HG03175 (cell line): ENCODE measurements at regions not wholly inside any gene's neighbourhood (a gene's known extent, or its start where the extent isn't known, plus 50 kb on each side); places are given as distances from the start of the nearest gene placed in this dataset.
"Not testable (repeated sequence)": the region's sequence is repeated elsewhere in the genome, so short reads cannot be mapped to it uniquely, and the experiment has no call there.

Experiments
- ATAC-seq: cut with Tn5 transposase; IDR thresholded peaks from one replicate; pipeline ENCODE4 v1.9.1; 2021; ENCODE audit warnings: mild to moderate bottlenecking, moderate library complexity; ENCODE audit not compliant: unreplicated experiment

DNA sequence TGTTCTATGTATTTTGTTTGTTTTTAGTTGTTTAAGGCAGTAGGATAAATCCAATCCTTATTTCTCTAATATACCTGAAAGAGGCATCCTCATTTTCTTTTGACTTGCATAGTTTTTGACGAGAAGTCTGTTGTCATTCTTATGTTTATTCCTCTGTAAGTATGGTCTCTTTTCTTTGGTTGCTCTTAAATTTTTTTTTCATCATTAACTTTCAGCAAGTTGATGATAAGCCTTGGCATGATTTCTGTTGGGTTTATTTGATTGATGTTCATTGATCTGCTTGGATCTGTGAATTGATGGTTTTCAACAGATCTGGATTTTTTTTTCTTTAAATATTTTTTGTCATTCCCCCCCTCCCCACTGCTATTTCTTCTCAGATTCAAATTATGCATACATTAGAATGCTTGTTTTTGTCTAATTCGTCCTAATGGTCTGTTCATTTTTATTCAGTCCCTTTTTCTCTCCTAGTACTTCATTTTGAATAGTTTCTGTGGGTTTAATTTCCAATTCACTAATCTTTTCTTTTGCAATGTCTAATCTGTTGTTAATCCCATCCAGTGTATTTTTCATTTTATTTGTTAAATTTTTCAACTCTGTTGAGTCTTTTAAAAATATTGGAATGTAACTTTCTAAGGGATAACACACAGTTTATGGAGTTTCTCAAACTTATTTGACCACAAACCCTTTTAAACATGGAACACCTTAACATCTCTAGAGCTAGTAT is 495.9 kb downstream of the CSNK1G3 start:
- no peak for ATAC-seq

DNA sequence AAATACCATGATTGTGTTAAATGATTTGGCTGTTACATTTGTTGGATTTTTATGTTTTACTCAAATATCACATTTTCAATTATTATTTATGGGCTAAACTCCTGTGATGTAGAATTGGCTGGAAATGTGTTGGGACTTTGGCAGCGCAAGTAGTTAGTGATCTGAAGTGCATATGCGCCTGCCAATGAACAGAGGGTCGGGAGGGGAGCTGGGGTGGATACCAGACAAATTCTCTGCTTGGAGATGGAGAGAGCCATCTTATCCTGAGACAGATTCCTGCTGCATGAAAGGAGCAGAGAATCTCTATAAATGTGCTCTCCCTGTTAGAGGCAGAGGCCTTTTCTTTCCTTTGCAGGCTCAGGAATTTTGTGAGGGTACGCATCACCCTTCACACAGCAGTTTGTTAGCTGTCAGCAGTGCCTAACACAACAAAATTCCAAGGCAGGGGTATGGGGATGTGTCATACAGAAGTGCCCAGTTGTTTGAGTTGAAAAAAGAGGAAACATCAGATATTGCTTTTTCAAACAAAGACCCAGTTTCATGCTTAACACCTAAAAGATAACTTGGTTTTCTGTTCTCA is 489.1 kb downstream of the CSNK1G3 start:
- ATAC-seq, result no peak

DNA sequence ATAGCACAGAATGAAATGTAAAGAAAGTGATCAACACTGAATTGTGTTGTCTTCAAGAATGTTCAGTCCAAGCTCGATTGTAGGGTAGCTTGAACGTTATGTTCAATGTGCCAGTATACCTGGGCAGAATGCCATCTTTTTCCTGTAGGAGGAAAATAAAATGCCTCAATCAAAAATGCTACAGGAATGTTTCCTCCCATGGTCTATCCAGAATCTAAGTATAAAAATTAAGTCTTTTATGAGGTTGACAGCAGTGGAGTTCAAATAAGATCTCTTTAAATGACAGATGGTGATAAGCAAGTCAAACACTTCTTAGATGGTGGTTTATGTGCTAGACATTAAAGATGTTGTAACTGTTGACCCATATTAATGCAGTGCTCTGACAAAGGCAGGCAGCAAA is 488.6 kb downstream of the CSNK1G3 start:
- ATAC-seq, result no peak

DNA sequence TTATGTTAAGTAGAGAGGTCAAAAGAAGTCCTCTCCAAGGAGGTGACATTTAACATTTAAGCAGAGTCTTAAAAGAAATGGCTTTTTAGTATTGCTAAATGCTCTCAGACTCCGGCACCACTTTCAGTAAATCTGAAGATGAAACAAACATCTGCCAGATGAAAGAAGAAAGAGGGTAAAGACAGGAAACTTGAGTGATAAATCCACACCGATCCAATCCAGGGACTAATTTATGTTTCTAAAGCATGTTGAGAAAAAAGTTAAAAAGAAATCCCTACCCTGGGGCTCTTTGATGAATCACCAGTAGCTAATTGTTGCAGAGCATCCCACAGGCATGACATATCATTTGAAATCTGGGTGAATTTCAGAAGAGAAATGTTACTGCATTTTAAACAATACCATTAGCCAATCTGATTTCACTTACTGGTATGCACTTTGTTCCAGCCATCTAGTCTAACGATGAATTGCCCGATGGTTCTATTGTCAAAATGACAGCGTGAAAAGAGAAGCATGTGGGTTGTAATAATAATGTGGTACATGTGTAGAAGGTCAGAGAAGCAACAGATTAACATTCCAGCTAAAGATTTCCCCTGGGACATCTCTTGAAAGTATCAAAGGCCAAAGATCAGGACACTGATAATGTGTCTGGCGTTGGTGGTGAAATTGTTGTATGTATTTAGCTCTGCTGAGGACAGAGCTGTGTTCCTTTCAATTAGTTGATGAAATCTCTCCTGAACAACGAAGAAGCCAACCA is 485.7 kb downstream of the CSNK1G3 start:
- ATAC-seq, result no peak

DNA sequence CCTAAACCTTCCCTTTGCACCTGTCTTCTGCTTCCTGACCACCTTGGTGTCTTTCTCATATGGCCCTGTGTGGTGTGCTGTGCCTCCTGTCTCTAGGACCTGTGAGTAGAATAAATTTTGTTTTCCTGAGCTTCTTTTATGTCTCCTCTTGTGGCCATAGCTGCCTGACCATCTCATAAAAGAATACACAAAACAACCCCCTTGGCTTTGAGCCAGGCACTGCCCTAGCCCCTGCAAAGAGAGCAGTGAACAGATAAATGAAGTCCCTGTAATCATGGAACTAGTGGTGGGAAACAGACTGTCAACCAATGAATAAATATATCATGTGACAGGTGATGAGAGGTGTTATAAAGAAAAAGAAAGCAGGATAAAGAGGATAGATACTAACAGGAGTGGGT is 485.1 kb downstream of the CSNK1G3 start:
- ATAC-seq, result no peak

DNA sequence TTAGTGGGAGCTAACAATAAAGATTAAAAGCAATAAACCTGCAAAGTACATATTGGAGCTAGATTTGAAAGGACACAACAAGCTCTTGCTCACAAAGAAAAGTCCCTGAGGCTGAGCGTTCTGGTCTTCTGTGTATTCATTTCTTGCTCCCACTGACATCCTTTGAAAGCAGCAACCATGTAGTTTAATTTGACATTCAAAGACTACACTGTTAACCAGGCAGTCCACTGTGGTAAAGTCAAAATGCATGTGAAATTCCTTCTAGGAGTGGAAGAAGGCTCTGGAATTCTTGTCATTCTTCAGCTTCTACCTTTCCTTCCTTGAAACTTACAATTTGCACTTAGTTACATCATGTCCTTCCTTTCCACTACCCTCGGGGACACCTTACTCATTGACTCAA is 480.7 kb downstream of the CSNK1G3 start:
- no peak for ATAC-seq

DNA sequence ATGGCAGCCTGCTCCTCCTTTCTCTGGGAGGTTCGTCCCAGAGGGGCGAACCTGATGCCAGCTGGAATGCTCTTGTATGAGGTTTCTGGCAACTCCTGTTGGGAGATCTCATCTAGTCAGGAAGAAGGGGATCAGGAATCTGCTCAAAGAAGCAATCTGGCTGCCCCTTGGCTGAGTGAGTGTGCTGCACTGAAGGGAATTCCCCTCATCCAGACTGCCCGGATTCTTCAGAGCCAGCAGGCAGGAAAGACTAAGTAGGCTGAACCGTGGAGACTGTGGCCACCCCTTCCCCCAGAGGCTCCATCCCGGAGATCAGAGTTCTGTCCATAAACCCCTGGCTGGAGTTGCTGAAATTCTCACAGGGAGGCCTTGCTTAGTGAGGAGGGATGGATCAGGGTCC is 476.0 kb downstream of the CSNK1G3 start:
- ATAC-seq, result no peak

DNA sequence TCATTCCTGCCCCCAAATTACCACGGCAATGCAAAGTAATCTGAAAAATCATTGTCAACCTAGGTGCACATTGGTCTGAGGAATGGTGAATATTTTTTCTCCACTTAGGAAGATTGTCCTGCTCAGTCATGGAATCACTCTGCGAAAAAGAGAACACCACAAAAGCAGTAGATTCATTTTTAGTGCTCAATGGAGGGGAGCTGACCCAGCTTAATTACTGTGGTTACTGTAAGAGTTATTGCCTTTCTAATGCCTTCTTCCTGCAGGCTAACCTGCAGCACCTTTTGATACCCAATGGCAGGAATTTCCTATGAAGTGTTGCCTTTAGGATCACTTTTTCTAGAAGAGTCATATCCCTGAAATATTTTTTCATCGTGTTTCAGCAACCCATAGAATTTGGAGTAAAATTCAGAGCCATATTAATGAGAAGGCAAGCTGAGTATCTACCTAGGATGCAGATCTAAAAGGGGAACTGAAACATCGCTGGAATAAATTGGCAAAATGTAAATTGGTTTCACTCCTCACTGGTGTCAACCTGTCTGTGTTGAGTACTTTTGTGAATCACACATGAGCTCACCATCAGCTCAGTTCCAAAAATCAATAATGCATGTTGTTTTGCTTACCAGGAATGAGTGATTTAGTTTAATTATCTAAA is 464.5 kb downstream of the CSNK1G3 start:
- ATAC-seq, result peak; percentile 86

DNA sequence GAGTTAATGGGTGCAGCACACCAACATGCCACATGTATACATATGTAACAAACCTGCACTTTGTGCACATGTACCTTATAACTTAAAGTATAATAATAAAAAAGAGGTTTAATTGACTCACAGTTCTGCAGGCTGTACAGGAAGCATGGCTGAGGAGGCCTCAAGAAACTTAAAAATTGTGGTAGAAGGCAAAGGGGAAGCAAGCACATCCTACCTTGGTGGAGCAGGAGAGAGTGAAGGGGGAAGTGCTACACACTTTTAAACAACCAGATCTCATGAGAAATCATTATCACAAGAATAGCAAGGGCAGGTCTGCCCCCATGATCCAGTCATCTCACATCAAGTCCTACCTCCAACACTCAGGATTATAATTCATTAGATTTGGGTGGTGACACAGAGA is 463.5 kb downstream of the CSNK1G3 start:
- ATAC-seq, result not testable (repeated sequence)

DNA sequence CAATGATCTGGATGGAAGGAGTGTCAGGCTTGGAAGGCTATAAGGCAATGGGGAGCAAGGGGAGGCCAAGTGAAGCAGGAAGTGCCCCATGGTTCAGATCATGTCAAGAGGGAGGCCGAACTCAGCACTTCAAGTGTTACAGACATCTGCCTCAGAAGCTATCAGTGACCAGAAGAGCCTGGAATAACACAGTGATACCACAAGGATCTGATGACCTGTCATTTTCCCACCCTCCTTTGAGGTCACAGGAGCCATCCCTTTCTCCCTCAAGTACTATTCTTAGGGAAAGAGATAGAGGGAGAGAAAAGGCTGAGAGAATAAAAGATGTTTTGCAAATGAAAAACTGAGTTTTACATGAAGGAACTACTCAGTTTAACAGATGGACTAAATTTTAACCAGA is 454.8 kb downstream of the CSNK1G3 start:
- ATAC-seq, result no peak

DNA sequence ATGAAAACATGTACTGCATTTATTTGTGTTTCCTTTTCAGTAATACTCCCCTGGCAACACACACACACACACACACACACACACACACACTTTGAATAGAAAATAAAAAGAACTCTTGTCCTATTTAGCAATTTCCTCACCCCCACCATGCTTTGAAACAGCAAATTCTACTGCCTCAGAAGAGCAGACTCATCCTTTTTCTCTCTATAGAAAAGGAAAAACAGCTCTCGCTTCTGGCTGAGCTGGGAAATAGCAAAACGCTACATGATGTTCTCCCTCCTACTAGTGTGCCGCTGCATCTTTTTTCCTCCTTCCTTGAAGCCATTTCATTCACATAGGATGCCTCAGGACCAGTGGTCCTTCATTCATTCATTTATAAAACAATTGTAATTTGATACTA is 453.6 kb downstream of the CSNK1G3 start:
- ATAC-seq, result no peak

DNA sequence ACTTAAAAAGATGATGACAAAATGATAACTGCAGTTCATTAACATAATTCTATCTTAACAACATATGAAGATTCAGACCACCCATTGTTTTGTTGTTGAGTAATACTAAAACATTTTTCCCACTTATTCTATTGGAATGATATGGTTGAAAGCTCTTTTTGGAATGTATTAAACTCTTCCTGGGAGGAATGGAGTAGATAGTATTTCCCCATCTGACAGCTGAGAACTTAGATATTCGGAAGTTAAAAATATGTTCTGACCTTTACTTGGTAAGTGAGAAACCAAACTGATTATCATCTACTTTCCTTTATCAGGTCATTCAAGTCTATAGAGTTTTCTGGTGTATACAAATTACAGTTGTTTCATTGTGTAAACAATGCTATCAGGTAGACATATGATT is 452.9 kb downstream of the CSNK1G3 start:
- ATAC-seq, result no peak

DNA sequence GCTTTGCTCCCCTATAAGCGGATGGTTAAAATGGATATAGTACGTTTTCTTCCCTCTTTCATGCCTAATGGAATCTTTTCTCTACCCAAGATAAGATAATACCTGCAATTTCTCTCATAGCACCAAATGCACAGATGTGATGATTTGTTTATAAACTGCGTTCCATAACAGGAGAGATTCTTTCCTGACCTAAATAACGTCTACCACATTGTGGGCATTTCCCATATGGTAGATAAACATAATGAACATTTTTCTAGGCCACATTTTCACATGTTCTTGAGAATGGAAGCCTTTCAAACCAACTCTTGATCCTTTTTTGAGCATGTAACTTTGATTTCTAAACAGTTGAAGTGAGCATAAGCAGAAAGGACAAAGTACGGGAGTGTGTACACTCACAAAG is 448.5 kb downstream of the CSNK1G3 start:
- ATAC-seq, result no peak

DNA sequence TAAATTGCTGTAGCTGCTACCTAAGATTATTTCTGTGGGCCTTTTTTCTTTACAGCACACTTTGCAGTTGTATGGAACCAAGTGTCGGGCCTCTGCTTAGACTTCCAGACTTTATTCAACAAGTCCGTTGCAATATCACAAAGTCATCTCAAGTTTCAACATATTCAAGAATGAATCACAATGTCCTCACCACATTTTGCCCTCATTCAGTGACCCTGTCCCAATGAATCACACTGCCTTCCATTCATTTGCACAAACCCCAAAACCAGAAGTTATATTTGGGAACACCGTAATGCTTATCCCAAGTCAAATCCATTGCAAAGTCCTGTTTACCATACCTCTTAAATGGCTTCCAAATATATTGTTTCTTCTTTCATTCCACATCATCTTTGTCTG is 439.6 kb downstream of the CSNK1G3 start:
- ATAC-seq, result no peak

DNA sequence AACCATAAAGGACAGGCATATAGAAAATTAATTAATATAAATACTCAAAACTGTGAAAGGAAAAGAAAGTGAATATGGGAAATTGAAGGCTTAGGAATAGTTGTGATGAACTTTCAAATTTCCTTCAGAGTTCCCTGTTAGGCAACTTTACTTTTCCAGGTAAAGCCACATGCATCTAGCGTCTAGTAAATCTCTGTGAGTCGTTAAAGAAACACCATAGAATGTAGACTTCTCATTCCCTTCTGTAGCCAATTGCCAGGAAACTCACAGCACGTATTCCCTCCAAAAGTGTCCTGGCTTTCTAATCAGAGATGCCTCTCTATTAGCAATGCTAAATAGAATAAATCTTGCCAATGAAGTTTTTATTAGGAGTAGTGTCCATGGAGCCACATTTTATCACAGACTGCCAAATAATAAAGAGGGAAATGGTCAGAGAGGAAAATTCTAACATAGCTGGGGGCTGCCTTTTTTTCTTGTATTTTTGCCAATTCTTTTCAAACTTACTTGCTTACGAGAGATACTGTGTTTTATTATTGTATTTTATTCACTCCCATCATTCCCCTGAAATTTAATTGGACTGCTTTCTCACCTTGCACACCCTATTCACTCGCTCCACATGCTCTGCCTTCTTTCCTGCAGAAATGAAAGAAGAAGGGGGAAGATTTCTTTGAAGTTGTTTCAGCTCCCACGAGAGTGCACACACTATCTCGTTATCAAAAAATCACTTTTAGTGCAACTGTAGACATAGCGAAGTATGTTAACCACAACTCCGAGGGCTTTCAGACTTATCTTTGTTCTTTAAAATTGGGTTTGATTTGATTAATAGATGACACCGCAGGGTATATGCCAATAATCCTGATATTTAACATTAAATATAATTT is 439.0 kb downstream of the CSNK1G3 start:
- ATAC-seq, result no peak

DNA sequence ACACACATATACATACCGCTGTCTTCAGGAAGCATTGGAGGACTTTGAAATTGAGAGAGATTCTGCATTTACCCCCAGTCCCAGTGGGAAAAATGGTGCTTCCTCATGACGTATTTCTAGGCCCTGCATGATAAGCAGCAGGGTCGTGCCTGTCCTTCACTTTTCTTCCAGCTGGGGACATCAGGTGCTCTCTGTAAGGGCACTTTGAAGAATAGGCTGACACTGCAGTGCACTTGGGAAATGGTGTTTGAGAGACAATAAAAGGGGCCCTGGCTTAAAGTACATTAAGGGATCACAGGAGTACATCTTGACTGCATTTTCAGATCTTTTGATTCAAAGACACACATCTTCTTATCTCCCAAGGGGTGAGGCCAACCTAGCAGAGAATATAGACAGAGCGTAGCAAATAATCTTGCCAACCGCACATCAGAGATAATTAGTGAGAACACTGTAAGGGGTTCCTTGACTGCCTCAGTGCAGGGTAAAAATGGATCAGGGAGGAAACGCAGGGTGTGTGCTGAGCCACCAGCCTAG is 437.9 kb downstream of the CSNK1G3 start:
- no peak for ATAC-seq

DNA sequence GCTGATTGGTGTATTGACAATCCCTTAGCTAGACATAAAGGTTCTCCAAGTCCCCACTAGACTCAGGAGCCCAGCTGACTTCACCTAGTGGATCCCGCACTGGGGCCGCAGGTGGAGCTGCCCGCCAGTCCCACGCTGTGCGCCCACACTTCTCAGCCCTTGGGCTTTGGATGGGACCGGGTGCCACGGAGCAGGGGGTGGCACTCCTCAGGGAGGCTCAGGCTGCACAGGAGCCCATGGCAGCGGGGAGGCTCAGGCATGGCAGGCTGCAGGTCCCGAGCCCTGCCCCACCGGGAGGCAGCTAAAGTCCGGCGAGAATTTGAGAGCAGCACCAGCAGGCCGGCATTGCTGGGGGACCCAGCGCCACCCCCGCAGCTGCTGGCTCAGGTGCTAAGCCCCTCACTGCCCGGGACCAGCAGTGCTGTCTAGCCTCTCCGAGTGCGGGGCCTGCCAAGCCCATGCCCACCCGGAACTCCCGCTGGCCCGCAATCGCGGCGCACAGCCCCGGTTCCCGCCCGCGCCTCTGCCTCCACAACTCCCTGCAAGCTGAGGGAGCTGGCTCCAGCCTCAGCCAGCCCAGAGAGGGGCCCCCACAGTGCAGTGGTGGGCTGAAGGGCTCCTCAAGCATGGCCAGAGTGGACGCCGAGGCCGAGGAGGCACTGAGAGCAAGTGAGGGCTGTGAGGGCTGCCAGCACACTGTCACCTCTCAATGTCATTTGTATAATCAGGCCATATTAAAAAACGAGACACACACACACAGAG is 437.2 kb downstream of the CSNK1G3 start:
- ATAC-seq, result no peak

DNA sequence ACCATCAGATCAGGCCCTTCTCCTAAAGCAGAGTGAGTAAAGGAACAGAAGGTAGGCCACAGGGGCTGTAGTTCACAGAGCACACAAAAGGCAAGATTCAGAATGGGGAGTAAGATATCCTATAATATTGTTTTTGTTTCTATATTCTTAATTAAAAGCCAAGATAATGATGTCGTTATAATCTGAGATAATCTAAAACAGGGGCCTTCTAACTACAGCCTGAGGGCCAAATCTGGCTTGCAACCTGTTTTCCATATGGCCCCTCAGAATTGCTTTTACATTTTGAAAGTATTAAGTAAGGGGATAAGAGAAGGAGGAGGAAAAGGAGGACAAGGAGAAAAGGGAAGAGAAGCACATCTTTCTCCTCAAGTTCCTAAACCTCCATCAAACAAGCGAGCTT is 435.8 kb downstream of the CSNK1G3 start:
- no peak for ATAC-seq

DNA sequence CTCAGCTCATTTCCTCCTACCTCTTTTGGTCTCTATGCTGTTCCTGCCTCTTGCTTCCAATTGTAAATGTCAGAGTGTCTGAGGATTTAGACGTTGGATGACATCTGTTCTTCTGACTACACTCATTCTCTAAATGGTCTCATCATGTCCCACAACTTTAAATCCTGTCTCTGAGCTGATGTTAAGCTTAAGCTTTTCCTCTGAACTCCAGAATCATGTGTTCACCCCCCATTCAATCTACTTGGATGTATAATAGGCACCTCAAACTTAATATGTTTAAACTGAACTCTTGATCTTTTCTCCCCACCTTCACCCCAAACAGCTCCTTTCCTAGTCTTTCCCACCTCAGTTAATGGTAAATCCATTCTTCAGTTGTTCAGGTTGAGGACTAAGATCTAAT is 433.6 kb downstream of the CSNK1G3 start:
- ATAC-seq, result no peak

DNA sequence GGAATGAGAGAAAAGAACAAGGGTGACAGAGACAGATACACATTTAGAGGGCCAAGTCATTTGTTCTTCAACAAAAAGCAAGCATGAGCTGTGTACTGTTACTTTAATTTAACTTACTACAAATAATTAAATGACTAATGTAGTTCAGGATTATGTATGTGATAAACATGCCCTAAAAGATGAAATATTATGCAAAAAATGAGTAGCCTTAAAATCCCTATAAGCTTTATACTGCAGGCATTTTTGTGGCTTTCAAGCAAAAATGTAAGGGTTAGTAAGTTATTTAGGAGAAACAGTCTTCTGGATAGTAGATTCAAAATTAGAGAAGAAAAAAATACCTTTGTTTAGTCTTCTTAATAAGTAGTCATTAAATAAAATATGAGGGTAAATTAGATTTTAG is 431.2 kb downstream of the CSNK1G3 start:
- no peak for ATAC-seq
